ENCODE measurements at regions not wholly inside any gene's neighbourhood (a gene's known extent, or its start where the extent isn't known, plus 50 kb on each side); places are given as distances from the start of the nearest gene placed in this dataset.

- no peaks in the 10 kb centered on the region for H3K27me3 Mint-ChIP-seq (ENCODE audit: insufficient read depth)
- H3K36me3 ChIP-seq (ENCODE audit: control insufficient read depth, insufficient read depth, low read length), result no peaks in the 10 kb centered on the region
- no peak overlapping the region for H3K27ac ChIP-seq (ENCODE audit: low read depth, low read length)
- H3K9me3 Mint-ChIP-seq, result no peaks in the 10 kb centered on the region
- H3K27me3 ChIP-seq (ENCODE audit: control insufficient read depth, insufficient read depth, low read length, poor library complexity, severe bottlenecking), result no peaks in the 10 kb centered on the region
- no peak overlapping the region for H3K27ac Mint-ChIP-seq
- WGBS, 2 experiments (ENCODE audit: insufficient coverage in 1 of 2, insufficient read length in 1 of 2), result 91 to 100% methylated on average over 1 to 5 of the region's 5 CpGs
- H3K4me3 Mint-ChIP-seq, result no peak overlapping the region
- no peaks in the 10 kb centered on the region for H3K36me3 Mint-ChIP-seq (ENCODE audit: low read depth)
- no peak for TF ChIP-seq CTCF (conservative IDR thresholded peaks at IDR 0.05)
- H3K4me3 ChIP-seq (ENCODE audit: low read length), result no peak overlapping the region
- no peaks in the 10 kb centered on the region for H3K9me3 ChIP-seq (ENCODE audit: control insufficient read depth, low read length)
- H3K4me1 Mint-ChIP-seq, result no peaks in the 10 kb centered on the region
- no peak overlapping the region for H3K9ac ChIP-seq (ENCODE audit: extremely low read depth, low read length, poor library complexity, severe bottlenecking)
- H3K4me1 ChIP-seq (ENCODE audit: control insufficient read depth, insufficient read depth, low read length), result no peaks in the 10 kb centered on the region
- no peak for DNase-seq
Observed at GRCh38 chr18:34357944-34358580, 133.3 kb upstream of the NOL4 start.

- H3K27ac ChIP-seq (ENCODE audit: low read depth, low read length), result no peak overlapping the region
- no peak overlapping the region for H3K9ac ChIP-seq (ENCODE audit: extremely low read depth, low read length, poor library complexity, severe bottlenecking)
- WGBS, 2 experiments (ENCODE audit: insufficient coverage in 1 of 2, insufficient read length in 1 of 2), result 87 to 100% methylated on average over 2 of the region's 2 CpGs
- Mint-ChIP-seq H3K4me3 (no peak overlapping the region), H3K27ac (no peak overlapping the region), H3K4me1 (no peaks in the 10 kb centered on the region), H3K9me3 (no peaks in the 10 kb centered on the region), H3K36me3 (ENCODE audit: low read depth) (no peaks in the 10 kb centered on the region), H3K27me3 (ENCODE audit: insufficient read depth) (no peaks in the 10 kb centered on the region)
- no peak for TF ChIP-seq CTCF (conservative IDR thresholded peaks at IDR 0.05)
- no peak for DNase-seq
- H3K27me3 ChIP-seq (ENCODE audit: control insufficient read depth, insufficient read depth, low read length, poor library complexity, severe bottlenecking), result no peaks in the 10 kb centered on the region
- H3K36me3 ChIP-seq (ENCODE audit: control insufficient read depth, insufficient read depth, low read length), result no peaks in the 10 kb centered on the region
- no peak overlapping the region for H3K4me3 ChIP-seq (ENCODE audit: low read length)
- no peaks in the 10 kb centered on the region for H3K9me3 ChIP-seq (ENCODE audit: control insufficient read depth, low read length)
- no peaks in the 10 kb centered on the region for H3K4me1 ChIP-seq (ENCODE audit: control insufficient read depth, insufficient read depth, low read length)
Observed at GRCh38 chr18:34358923-34359322, 134.2 kb upstream of the NOL4 start.

GRCh38 chr18:34364699-34365098, 140.0 kb upstream of the NOL4 start:
- Mint-ChIP-seq H3K27me3 (ENCODE audit: insufficient read depth) (no peaks in the 10 kb centered on the region), H3K9me3 (no peaks in the 10 kb centered on the region), H3K27ac (no peak overlapping the region), H3K4me1 (no peaks in the 10 kb centered on the region), H3K36me3 (ENCODE audit: low read depth) (no peaks in the 10 kb centered on the region), H3K4me3 (no peak overlapping the region)
- no peaks in the 10 kb centered on the region for H3K36me3 ChIP-seq (ENCODE audit: control insufficient read depth, insufficient read depth, low read length)
- H3K27me3 ChIP-seq (ENCODE audit: control insufficient read depth, insufficient read depth, low read length, poor library complexity, severe bottlenecking), result no peaks in the 10 kb centered on the region
- H3K4me3 ChIP-seq (ENCODE audit: low read length), result no peak overlapping the region
- H3K4me1 ChIP-seq (ENCODE audit: control insufficient read depth, insufficient read depth, low read length), result no peaks in the 10 kb centered on the region
- WGBS, 2 experiments (ENCODE audit: insufficient coverage in 1 of 2, insufficient read length in 1 of 2), result no CpG with 5 or more reads among the region's 1 CpG
- no peak for DNase-seq
- H3K9me3 ChIP-seq (ENCODE audit: control insufficient read depth, low read length), result no peaks in the 10 kb centered on the region
- no peak for TF ChIP-seq CTCF (conservative IDR thresholded peaks at IDR 0.05)
- H3K9ac ChIP-seq (ENCODE audit: extremely low read depth, low read length, poor library complexity, severe bottlenecking), result no peak overlapping the region
- H3K27ac ChIP-seq (ENCODE audit: low read depth, low read length), result no peak overlapping the region
